MCF 10A (cell line): ENCODE measurements at regions not wholly inside any gene's neighbourhood (a gene's known extent, or its start where the extent isn't known, plus 50 kb on each side); places are given as distances from the start of the nearest gene placed in this dataset.

Source experiments
- BruUV-seq: library from RNA; stranded (reverse); fragments of 400-500 nt; replicated peaks from 2 replicates; lab custom pipeline; 2021; lab: Mats Ljungman, UMichigan
- CTCF ChIA-PET: fragments of 300-600 bp; sonication (Branson Sonifier 250); formaldehyde crosslinking; extraction: SDS; loops from one replicate; lab custom pipeline; 2021; ENCODE audit warnings: antibody characterized with exemption, inconsistent platforms; lab: Yijun Ruan, JAX
- POLR2A ChIA-PET: fragments of 300-600, 350-650 bp; sonication (Branson Sonifier 250); formaldehyde crosslinking; extraction: SDS; loops from one replicate; lab custom pipeline; 2020; ENCODE audit warnings: antibody characterized with exemption, inconsistent platforms; lab: Yijun Ruan, JAX
- DNase-seq: peaks from one replicate; pipeline ENCODE4 v3.0.0-alpha.2; 2018; ENCODE audit not compliant: unreplicated experiment
- H3K27ac Mint-ChIP-seq: one replicate; pipeline ENCODE4 v1.8.0; 2022; ENCODE audit warnings: mild to moderate bottlenecking, low read depth, mixed read lengths; ENCODE audit not compliant: unreplicated experiment
- H3K27me3 Mint-ChIP-seq: one replicate; pipeline ENCODE4 v1.8.0; 2022; ENCODE audit warnings: mixed read lengths; ENCODE audit not compliant: insufficient read depth, unreplicated experiment
- H3K36me3 Mint-ChIP-seq: one replicate; pipeline ENCODE4 v1.8.0; 2022; ENCODE audit warnings: mild to moderate bottlenecking, moderate library complexity, mixed read lengths; ENCODE audit not compliant: insufficient read depth, unreplicated experiment
- H3K4me1 Mint-ChIP-seq: one replicate; pipeline ENCODE4 v1.8.0; 2022; ENCODE audit warnings: mixed read lengths; ENCODE audit not compliant: insufficient read depth, unreplicated experiment
- H3K4me3 Mint-ChIP-seq: one replicate; pipeline ENCODE4 v1.8.0; 2022; ENCODE audit warnings: mild to moderate bottlenecking, moderate library complexity, mixed read lengths; ENCODE audit not compliant: unreplicated experiment
- H3K9me3 Mint-ChIP-seq: one replicate; pipeline ENCODE4 v1.8.0; 2022; ENCODE audit warnings: mixed read lengths; ENCODE audit not compliant: unreplicated experiment
- CTCF ChIP-seq: fragments of 200-600 bp; IDR thresholded peaks from one replicate; pipeline ENCODE4 v1.8.0; 2022; ENCODE audit warnings: antibody characterized with exemption, mild to moderate bottlenecking; ENCODE audit not compliant: unreplicated experiment
- intact Hi-C: fragments of 100-400 bp; cut with micrococcal nuclease; formaldehyde crosslinking; loops from 2 replicates; pipeline ENCODE4 v1.14.1; 2022

- no peak overlapping the region for H3K4me3 Mint-ChIP-seq
- peaks cover 3% of the 10 kb centered on the region for H3K9me3 Mint-ChIP-seq
- no peaks in the 10 kb centered on the region for H3K36me3 Mint-ChIP-seq
- intact Hi-C loops, result no loop called here
- ChIA-PET CTCF (no interaction called here), POLR2A (no interaction called here)
- no TSS peak for BruUV-seq
- no peaks in the 10 kb centered on the region for H3K4me1 Mint-ChIP-seq
- H3K27me3 Mint-ChIP-seq, result no peaks in the 10 kb centered on the region
- H3K27ac Mint-ChIP-seq, result no peak overlapping the region
- TF ChIP-seq CTCF, result no peak
- no peak for DNase-seq
Measured at GRCh38 chr2:234566622-234567021, 69.7 kb upstream of the ARL4C start.

- no peak overlapping the region for H3K27ac Mint-ChIP-seq
- H3K4me1 Mint-ChIP-seq, result no peaks in the 10 kb centered on the region
- peaks cover 8% of the 10 kb centered on the region for H3K9me3 Mint-ChIP-seq
- intact Hi-C loops, result no loop called here
- CTCF ChIA-PET, result interaction anchor here (0.6 to 1.9 kb wide), 7 partner anchors 15 to 987 kb away, joined by 3 to 8 read pairs (median 3); no protein-coding TSS in a partner anchor
- DNase-seq, result no peak
- no TSS peak for BruUV-seq
- POLR2A ChIA-PET, result no interaction called here
- no peaks in the 10 kb centered on the region for H3K36me3 Mint-ChIP-seq
- TF ChIP-seq CTCF, result no peak
- H3K27me3 Mint-ChIP-seq, result no peaks in the 10 kb centered on the region
- H3K4me3 Mint-ChIP-seq, result no peak overlapping the region
Measured at GRCh38 chr2:234565842-234566619, 69.2 kb upstream of the ARL4C start.

GRCh38 chr2:234565201-234565600, 68.3 kb upstream of the ARL4C start:
- POLR2A ChIA-PET, result interaction anchor here (0.8 kb wide), 1 partner anchor 392 kb away, joined by 3 read pairs; no protein-coding TSS in a partner anchor
- no peaks in the 10 kb centered on the region for H3K27me3 Mint-ChIP-seq
- BruUV-seq, result no TSS peak
- intact Hi-C loops, result no loop called here
- H3K36me3 Mint-ChIP-seq, result no peaks in the 10 kb centered on the region
- no peaks in the 10 kb centered on the region for H3K4me1 Mint-ChIP-seq
- peaks cover 8% of the 10 kb centered on the region for H3K9me3 Mint-ChIP-seq
- TF ChIP-seq CTCF, result no peak
- DNase-seq, result no peak
- no peak overlapping the region for H3K27ac Mint-ChIP-seq
- CTCF ChIA-PET, result interaction anchor here (0.7 to 1.9 kb wide), 11 partner anchors 20 to 552 kb away, joined by 3 to 8 read pairs (median 6); no protein-coding TSS in a partner anchor
- H3K4me3 Mint-ChIP-seq, result no peak overlapping the region

GRCh38 chr2:234564699-234565098, 67.8 kb upstream of the ARL4C start:
- no peak for TF ChIP-seq CTCF
- H3K9me3 Mint-ChIP-seq, result peaks cover 8% of the 10 kb centered on the region
- no peaks in the 10 kb centered on the region for H3K36me3 Mint-ChIP-seq
- intact Hi-C loops, result loop anchor here (1.0 kb wide), 1 partner anchor 487 kb away; no protein-coding TSS in a partner anchor
- ChIA-PET CTCF (interaction anchor here (0.7 to 1.9 kb wide), 12 partner anchors 19 to 553 kb away, joined by 3 to 8 read pairs (median 5); no protein-coding TSS in a partner anchor), POLR2A (interaction anchor here (0.8 kb wide), 1 partner anchor 393 kb away, joined by 3 read pairs; no protein-coding TSS in a partner anchor)
- DNase-seq, result no peak
- no peaks in the 10 kb centered on the region for H3K4me1 Mint-ChIP-seq
- no TSS peak for BruUV-seq
- H3K27ac Mint-ChIP-seq, result no peak overlapping the region
- no peak overlapping the region for H3K4me3 Mint-ChIP-seq
- H3K27me3 Mint-ChIP-seq, result no peaks in the 10 kb centered on the region
